OCI-LY3 (cell line): ENCODE measurements at regions not wholly inside any gene's neighbourhood (a gene's known extent, or its start where the extent isn't known, plus 50 kb on each side); places are given as distances from the start of the nearest gene placed in this dataset.

ENCODE experiments used
- EZH2phosphoT487 ChIP-seq: fragments of 200-600 bp; shearing (Covaris generic); IDR thresholded peaks from 2 replicates; pipeline ENCODE4 v1.6.1; 2018; ENCODE audit warnings: antibody characterized with exemption, mixed run types, low read depth
- TF ChIP-seq, protein P1 (sequence below): fragments of 200-600, 300-600 bp; sonication (generic); IDR thresholded peaks from 2 replicates; pipeline ENCODE4 v1.5.1; 2014; ENCODE audit warnings: antibody characterized with exemption, low read length, low read depth

DNA sequence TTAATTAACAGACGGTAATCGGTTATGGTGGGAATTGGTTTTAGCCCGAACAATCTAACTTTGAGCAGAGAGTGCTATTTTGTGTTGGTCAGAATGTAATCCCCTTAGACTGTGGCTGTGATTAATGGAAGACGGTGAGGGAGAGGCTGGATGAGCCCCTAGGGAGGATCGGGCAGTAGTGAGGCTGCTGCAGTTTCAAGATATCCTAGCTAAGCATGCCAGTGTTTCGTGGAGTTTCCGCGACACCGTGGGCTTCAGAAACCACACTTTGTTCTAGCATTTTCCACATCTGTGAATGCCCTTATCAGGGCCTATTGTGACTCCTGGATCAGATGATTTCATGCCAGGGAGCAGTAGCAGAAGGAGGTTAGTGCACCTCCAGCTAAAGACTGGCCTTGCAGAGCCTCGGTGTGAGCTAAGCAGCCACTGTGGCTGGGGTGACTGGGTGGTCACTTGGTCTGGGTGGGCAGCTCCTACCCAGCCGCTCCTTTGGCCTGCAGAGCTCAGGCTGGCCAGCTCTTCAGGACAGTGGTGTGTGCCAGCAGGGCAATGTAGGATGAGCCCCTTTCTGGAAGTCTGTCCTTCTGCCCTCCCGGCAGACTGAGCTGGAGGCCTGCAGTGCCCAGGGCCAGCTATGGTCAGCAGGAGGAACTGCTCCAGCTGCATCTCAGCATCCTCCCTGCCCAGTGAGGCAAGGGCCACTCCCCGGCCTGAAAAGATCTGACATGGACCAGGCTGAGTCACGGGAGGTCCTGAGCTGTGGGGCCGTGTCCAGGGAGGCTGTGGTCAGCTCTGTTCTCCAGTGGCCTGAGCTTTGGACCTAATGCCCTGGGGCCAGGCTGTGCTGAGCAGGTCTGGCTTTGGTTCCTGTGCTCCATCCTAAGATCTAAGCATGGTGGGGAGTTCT lies 142.6 kb upstream of the GPC1 start:
- TF ChIP-seq EZH2phosphoT487, result no peak
- TF ChIP-seq, protein P1, sequence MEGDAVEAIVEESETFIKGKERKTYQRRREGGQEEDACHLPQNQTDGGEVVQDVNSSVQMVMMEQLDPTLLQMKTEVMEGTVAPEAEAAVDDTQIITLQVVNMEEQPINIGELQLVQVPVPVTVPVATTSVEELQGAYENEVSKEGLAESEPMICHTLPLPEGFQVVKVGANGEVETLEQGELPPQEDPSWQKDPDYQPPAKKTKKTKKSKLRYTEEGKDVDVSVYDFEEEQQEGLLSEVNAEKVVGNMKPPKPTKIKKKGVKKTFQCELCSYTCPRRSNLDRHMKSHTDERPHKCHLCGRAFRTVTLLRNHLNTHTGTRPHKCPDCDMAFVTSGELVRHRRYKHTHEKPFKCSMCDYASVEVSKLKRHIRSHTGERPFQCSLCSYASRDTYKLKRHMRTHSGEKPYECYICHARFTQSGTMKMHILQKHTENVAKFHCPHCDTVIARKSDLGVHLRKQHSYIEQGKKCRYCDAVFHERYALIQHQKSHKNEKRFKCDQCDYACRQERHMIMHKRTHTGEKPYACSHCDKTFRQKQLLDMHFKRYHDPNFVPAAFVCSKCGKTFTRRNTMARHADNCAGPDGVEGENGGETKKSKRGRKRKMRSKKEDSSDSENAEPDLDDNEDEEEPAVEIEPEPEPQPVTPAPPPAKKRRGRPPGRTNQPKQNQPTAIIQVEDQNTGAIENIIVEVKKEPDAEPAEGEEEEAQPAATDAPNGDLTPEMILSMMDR, result no peak
